ENCODE measurements at regions not wholly inside any gene's neighbourhood (a gene's known extent, or its start where the extent isn't known, plus 50 kb on each side); places are given as distances from the start of the nearest gene placed in this dataset.

DNA sequence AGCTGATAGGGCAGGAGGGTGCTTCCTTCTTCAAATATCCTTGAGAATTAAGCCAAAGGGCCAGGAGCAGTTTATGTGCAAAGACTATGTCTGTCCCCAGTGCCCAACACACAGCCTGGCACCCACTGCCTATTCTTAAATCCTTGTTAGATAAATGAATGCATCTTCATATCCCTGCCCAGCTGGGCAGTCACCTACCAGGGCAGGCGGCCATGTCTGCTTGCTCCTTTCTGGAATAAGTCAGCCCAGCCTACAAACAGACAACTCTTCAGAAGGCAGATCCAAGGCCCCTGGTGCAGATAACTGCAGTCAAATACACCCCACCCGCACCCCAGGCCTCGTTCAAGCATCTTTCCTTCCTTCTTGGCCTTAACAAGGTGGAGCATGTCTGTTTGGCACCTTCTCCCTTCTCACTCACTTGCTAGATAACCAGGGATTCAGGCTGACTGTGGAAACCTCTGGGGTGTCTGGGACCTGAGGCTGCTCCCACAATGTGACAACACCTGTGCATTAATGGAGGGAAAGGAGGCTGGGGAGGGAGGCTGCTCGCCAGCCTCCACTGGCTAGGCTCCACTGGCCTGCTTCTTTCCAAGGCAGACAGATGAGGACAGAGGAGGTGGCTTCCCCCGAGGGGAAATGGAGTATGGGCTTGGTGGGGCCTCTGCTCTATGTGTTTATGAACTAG, 59.9 kb upstream of the COL13A1 start:
- DNase-seq: no peak

GRCh38 chr10:69742356-69742695, 59.4 kb upstream of the COL13A1 start:
- no peak for DNase-seq

- DNase-seq: no peak
These were observed 58.6 kb upstream of the COL13A1 start for GRCh38 chr10:69742928-69743602.

DNA sequence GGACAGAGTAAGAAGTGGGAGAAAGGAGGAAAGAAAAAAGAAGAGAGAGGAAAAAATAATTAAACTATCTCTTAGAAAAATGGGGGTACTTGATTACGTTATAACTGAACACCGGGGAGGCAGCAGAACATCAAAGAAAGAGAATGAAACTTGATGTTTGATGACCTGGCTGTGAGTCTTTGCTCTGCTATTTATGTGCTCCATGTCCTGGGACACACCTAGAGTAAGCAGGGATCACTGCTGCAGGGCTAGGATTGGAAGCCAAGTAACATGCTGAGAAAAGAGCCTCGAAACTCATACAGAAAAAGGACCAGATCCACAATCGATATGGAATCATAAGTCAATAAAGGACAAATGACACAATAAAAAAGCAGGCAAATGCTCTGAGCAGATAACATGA, 56.7 kb upstream of the COL13A1 start:
- no peak for DNase-seq

DNA sequence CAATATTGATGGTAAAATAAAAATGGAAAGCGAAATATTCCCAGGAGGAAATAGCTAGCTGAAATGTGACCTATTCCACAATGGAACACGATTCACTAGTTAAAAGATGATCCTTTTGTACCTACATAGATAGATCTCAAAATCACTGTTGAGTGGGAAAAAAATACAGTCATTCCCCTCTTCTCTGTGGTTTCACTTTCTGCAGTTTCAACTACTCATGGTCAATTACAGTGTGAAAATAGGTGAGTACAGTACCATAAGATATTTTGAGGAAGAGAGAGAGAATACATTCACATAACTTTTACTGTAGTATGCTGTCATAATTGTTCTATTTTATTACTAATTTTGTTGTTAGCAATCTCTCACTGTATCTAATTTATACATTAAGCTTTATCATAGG, 56.0 kb upstream of the COL13A1 start:
- DNase-seq: no peak

DNA sequence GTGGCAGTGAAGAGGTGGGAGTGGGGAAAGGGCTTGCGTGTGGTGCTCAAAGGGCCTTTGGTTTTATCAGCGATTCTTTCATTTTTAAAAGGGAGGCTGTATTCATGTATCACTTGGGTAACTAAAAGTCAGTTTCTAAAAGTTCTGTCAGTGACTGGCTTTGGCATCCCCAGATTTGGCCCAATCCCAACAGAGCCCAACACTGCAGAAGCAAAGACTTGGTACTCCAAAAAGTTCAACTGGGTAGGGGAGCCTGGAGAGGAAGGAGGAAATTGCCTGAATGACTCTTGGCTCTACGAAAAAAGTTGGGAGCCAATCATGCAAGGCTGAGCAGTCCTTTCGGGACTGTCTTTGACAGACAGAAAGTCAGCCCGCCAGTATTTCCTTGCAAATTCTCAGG, 54.5 kb upstream of the COL13A1 start:
- no peak for DNase-seq

GRCh38 chr10:69748621-69749020, 53.1 kb upstream of the COL13A1 start:
- no peak for DNase-seq

GRCh38 chr10:69749178-69750010, 52.3 kb upstream of the COL13A1 start:
- no peak for DNase-seq

DNA sequence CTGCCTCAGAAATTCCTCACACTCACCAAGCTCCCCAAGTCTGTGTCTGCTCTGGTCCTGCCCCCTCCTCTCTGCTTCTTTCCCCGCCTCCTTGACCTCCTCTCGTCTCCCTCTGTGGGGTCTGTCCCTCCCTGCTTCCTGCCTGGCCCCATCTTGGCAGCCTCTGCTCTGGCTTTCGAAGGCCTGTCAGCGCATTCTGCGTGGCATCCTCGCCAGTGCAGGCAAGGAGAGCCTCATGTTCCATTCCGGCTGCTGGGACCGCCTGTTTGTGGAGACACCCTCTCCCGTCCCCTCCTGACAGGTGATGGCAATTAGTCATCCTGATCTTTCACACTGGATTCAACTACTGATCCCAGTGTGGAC, 51.7 kb upstream of the COL13A1 start:
- DNase-seq: no peak

DNA sequence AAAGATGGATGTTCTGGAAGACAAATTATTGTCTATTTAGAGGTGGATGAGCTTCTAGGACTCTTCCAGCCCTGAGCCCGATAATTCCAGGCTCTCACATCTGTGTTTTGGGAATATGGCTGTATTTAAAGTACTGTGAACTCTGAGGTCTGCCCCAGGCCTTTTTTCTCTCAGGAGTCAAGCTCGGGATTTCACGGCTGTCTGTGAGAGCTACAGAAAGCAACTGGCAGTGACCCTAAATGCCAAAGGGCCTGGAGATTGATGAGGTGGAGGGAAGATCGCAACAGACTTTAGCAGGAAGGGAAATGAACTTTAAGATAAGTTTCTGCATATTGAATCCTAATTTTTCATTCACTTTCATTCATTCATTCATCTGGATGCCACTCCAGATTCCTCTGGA, 51.0 kb upstream of the COL13A1 start:
- no peak for DNase-seq

GRCh38 chr10:69751214-69751613, 50.5 kb upstream of the COL13A1 start:
- DNase-seq: no peak

Data from NCI-H1092 (cell line).